SK-N-MC (cell line): ENCODE measurements at regions not wholly inside any gene's neighbourhood (a gene's known extent, or its start where the extent isn't known, plus 50 kb on each side); places are given as distances from the start of the nearest gene placed in this dataset.

Experiments
- EZH2 ChIP-seq: fragments of 200-600 bp; sonication (generic); IDR thresholded peaks from one replicate; pipeline ENCODE4 v1.6.1; 2017; ENCODE audit warnings: antibody characterized with exemption
- FOXP2 ChIP-seq: optimal IDR thresholded peaks from 2 replicates; pipeline ENCODE3; 2011; ENCODE audit warnings: mild to moderate bottlenecking, moderate library complexity; ENCODE audit not compliant: insufficient read depth; ENCODE audit errors: extremely low read length, control extremely low read depth
- POLR2AphosphoS5 ChIP-seq: IDR thresholded peaks from 2 replicates; pipeline ENCODE4 v1.6.1; 2012; ENCODE audit warnings: mild to moderate bottlenecking, low read depth, low read length, borderline replicate concordance

DNA sequence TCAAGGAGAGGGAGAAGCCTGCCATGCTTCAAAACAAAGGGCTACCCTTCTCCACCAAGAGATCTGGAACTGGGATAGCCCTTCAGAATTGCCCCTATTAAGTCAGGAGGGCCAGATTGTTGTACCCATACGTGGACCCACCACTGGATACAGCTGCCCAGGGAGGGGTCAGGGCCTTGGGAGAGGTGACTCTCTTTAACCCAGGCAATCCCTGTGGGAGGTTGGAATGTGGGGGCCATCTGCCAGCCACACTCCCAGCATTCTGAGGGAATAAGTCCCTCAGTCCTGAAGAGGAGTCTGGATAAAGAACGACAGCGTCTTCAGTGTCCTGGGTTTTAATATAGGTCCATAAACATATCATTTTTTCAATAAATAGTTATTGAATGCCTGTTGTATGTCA, 588.2 kb upstream of the TENM4 start:
- TF ChIP-seq EZH2 (no peak), POLR2AphosphoS5 (no peak), FOXP2 (no peak)
